ENCODE measurements at regions not wholly inside any gene's neighbourhood (a gene's known extent, or its start where the extent isn't known, plus 50 kb on each side); places are given as distances from the start of the nearest gene placed in this dataset.

GRCh38 chr2:219714681-219715400, 87.4 kb downstream of the SLC4A3 start:
- Histone ChIP-seq H4K20me1 (ENCODE audit: insufficient read depth, low read length) (no peaks in the 10 kb centered on the region), H3K36me3 (replicated peaks in 1 of 2; ENCODE audit: control insufficient read depth in 1 of 2, insufficient read depth in 2 of 2, low read length in 2 of 2) (no peaks in the 10 kb centered on the region), H3K27ac (ENCODE audit: extremely low read length, insufficient read depth, low read length) (no peak overlapping the region)

GRCh38 chr2:219718066-219718465, 90.6 kb downstream of the SLC4A3 start:
- TF ChIP-seq SIN3A (IDR thresholded peaks at IDR 0.05; ENCODE audit: borderline replicate concordance, low read depth, low read length), result no peak
- TF ChIP-seq RBM39 (IDR thresholded peaks at IDR 0.05; ENCODE audit: low read depth, low read length, poor library complexity, severe bottlenecking), result no peak
- no peak for TF ChIP-seq ZNF121 (CRISPR knock-in tag; IDR thresholded peaks at IDR 0.05)
- TF ChIP-seq EHMT2 (IDR thresholded peaks at IDR 0.05; ENCODE audit: borderline replicate concordance, low read depth, low read length), result no peak
- no peak for TF ChIP-seq ARNT (IDR thresholded peaks at IDR 0.05)
- TF ChIP-seq MAX (IDR thresholded peaks at IDR 0.05), result no peak
- no peak for TF ChIP-seq ZNF800 (CRISPR knock-in tag; IDR thresholded peaks at IDR 0.05)
- TF ChIP-seq RBAK (CRISPR knock-in tag; IDR thresholded peaks at IDR 0.05), result no peak
- TF ChIP-seq CAMTA2 (CRISPR knock-in tag; IDR thresholded peaks at IDR 0.05; ENCODE audit: borderline replicate concordance), result no peak
- intact Hi-C loops (cut with micrococcal nuclease; ENCODE audit: unreplicated experiment) (no loop called here), in situ Hi-C loops (cut with HindIII; ENCODE audit: extremely low pct_ligation_motif_present, low pct_unique_long_range_greater_than_20kb) (no loop called here)
- H4K20me1 ChIP-seq (ENCODE audit: insufficient read depth, low read length), result no peaks in the 10 kb centered on the region
- H3K27ac ChIP-seq (ENCODE audit: extremely low read length, insufficient read depth, low read length), result no peak overlapping the region
- ChIA-PET CTCF (ENCODE audit: low intra/inter-chr PET ratio, low total read pairs) (no interaction called here), POLR2A (no interaction called here)
- BruUV-seq (replicated peaks), result no TSS peak
- no peaks in the 10 kb centered on the region for H3K79me2 ChIP-seq (ENCODE audit: insufficient read depth, low read length)
- H3K4me3 ChIP-seq (replicated peaks in 1 of 3; ENCODE audit: insufficient read depth in 1 of 3, low read depth in 2 of 3, low read length in 3 of 3), result no peak overlapping the region
- H2AFZ ChIP-seq (ENCODE audit: low read length), result no peak overlapping the region
- peaks cover 8% of the 10 kb centered on the region for H3K4me1 ChIP-seq (ENCODE audit: insufficient read depth, low read length)
- no peaks in the 10 kb centered on the region for H3K9me3 ChIP-seq (ENCODE audit: low read length)
- H3K4me2 ChIP-seq (ENCODE audit: low read depth, low read length), result no peak overlapping the region
- FAIRE-seq (no peak), DNase-seq (ENCODE audit: low spot score) (no peak), ATAC-seq (no peak)
- H3K36me3 ChIP-seq (replicated peaks in 1 of 2; ENCODE audit: control insufficient read depth in 1 of 2, insufficient read depth in 2 of 2, low read length in 2 of 2), result no peaks in the 10 kb centered on the region
- no peaks in the 10 kb centered on the region for H3K27me3 ChIP-seq (ENCODE audit: control insufficient read depth in 1 of 2, insufficient read depth in 2 of 2, low read length in 2 of 2)
- no peak overlapping the region for H3K9ac ChIP-seq (ENCODE audit: insufficient read depth, low read depth, low read length)
- 4% methylated on average over 3 of the region's 3 CpGs for WGBS (ENCODE audit: low lambda C conversion rate)

More at GRCh38 chr2:219714681-219715400, 87.4 kb downstream of the SLC4A3 start:
- intact Hi-C loops (cut with micrococcal nuclease; ENCODE audit: unreplicated experiment) (no loop called here), in situ Hi-C loops (cut with HindIII; ENCODE audit: extremely low pct_ligation_motif_present, low pct_unique_long_range_greater_than_20kb) (no loop called here)
- CTCF ChIA-PET (ENCODE audit: low intra/inter-chr PET ratio, low total read pairs), result no interaction called here
- Histone ChIP-seq H3K4me3 (replicated peaks in 1 of 3; ENCODE audit: insufficient read depth in 1 of 3, low read depth in 2 of 3, low read length in 3 of 3) (no peak overlapping the region), H3K4me2 (ENCODE audit: low read depth, low read length) (no peak overlapping the region), H3K4me1 (ENCODE audit: insufficient read depth, low read length) (no peaks in the 10 kb centered on the region), H2AFZ (ENCODE audit: low read length) (no peak overlapping the region), H3K79me2 (ENCODE audit: insufficient read depth, low read length) (no peaks in the 10 kb centered on the region), H3K27me3 (ENCODE audit: control insufficient read depth in 1 of 2, insufficient read depth in 2 of 2, low read length in 2 of 2) (peaks cover 1 to 13% of the 10 kb centered on the region in 2 experiments; a peak in 2 of 5 replicates), H3K9me3 (ENCODE audit: low read length) (no peaks in the 10 kb centered on the region), H3K9ac (ENCODE audit: insufficient read depth, low read depth, low read length) (no peak overlapping the region)
- FAIRE-seq (no peak), ATAC-seq (no peak), DNase-seq (ENCODE audit: low spot score) (no peak)
- TF ChIP-seq ARNT (IDR thresholded peaks at IDR 0.05), result no peak
- BruUV-seq (replicated peaks), result no TSS peak
- POLR2A ChIA-PET, result no interaction called here
- 16% methylated on average over 1 of the region's 1 CpG for WGBS (ENCODE audit: low lambda C conversion rate)
